Activated gamma-delta T cell (primary cell): ENCODE measurements at regions not wholly inside any gene's neighbourhood (a gene's known extent, or its start where the extent isn't known, plus 50 kb on each side); places are given as distances from the start of the nearest gene placed in this dataset.
"Not testable (repeated sequence)": the region's sequence is repeated elsewhere in the genome, so short reads cannot be mapped to it uniquely, and the experiment has no call there.

ENCODE experiments used
- DNase-seq: peaks from one replicate; lab custom pipeline; 2025; lab: John Stamatoyannopoulos, UW

GRCh38 chr2:35443087-35443486 lies 912.5 kb upstream of the CRIM1 start:
- DNase-seq = no peak

GRCh38 chr2:35441575-35441974 lies 914.0 kb upstream of the CRIM1 start:
- not testable (repeated sequence) for DNase-seq

- DNase-seq = not testable (repeated sequence)
Measured at GRCh38 chr2:35440308-35440707, 915.3 kb upstream of the CRIM1 start.

- DNase-seq = not testable (repeated sequence)
Measured at GRCh38 chr2:35436893-35437292, 918.7 kb upstream of the CRIM1 start.

GRCh38 chr2:35428548-35428947 lies 927.0 kb upstream of the CRIM1 start:
- no peak for DNase-seq

GRCh38 chr2:35421485-35421884 lies 934.1 kb upstream of the CRIM1 start:
- no peak for DNase-seq

GRCh38 chr2:35417293-35417692 lies 938.3 kb upstream of the CRIM1 start:
- DNase-seq = no peak

GRCh38 chr2:35416391-35417140 lies 939.0 kb upstream of the CRIM1 start:
- DNase-seq = no peak

- DNase-seq = no peak
Measured at GRCh38 chr2:35415942-35416341, 939.6 kb upstream of the CRIM1 start.

- no peak for DNase-seq
Measured at GRCh38 chr2:35415282-35415681, 940.3 kb upstream of the CRIM1 start.

- no peak for DNase-seq
Measured at GRCh38 chr2:35410431-35411061, 945.0 kb upstream of the CRIM1 start.

- no peak for DNase-seq
Measured at GRCh38 chr2:35409762-35410161, 945.8 kb upstream of the CRIM1 start.

GRCh38 chr2:35408320-35408719 lies 947.3 kb upstream of the CRIM1 start:
- no peak for DNase-seq

GRCh38 chr2:35391736-35392442 lies 963.7 kb upstream of the CRIM1 start:
- DNase-seq = no peak

- no peak for DNase-seq
Measured at GRCh38 chr2:35378791-35379190, 976.8 kb upstream of the CRIM1 start.

GRCh38 chr2:35374845-35375244 lies 980.7 kb upstream of the CRIM1 start:
- no peak for DNase-seq

GRCh38 chr2:35365859-35366258 lies 989.7 kb upstream of the CRIM1 start:
- DNase-seq = no peak

GRCh38 chr2:35356332-35356731 lies 999.2 kb upstream of the CRIM1 start:
- DNase-seq = no peak

- DNase-seq = no peak
Measured at GRCh38 chr2:35355056-35355455, 1000.5 kb upstream of the CRIM1 start.

GRCh38 chr2:35347561-35347960 lies 1008.0 kb upstream of the CRIM1 start:
- no peak for DNase-seq

- no peak for DNase-seq
Measured at GRCh38 chr2:35343135-35343534, 1012.4 kb upstream of the CRIM1 start.

- no peak for DNase-seq
Measured at GRCh38 chr2:35339211-35339610, 1016.4 kb upstream of the CRIM1 start.

- no peak for DNase-seq
Measured at GRCh38 chr2:35337922-35338321, 1017.7 kb upstream of the CRIM1 start.
